GM12878 (cell line): ENCODE measurements at regions not wholly inside any gene's neighbourhood (a gene's known extent, or its start where the extent isn't known, plus 50 kb on each side); places are given as distances from the start of the nearest gene placed in this dataset.

Source experiments
- BACH1 ChIP-seq: fragments of 450-650 bp; IDR thresholded peaks from 2 replicates; pipeline ENCODE4 v1.6.1; 2017; ENCODE audit warnings: mild to moderate bottlenecking, borderline replicate concordance
- BCL11A ChIP-seq: IDR thresholded peaks from 2 replicates; pipeline ENCODE4 v1.6.1; 2011; ENCODE audit warnings: low read depth, low read length
- CTCF ChIP-seq, 3 experiments: IDR thresholded peaks in 2 of 3; conservative IDR thresholded peaks in 1 of 3; 2 replicates each; pipeline ENCODE4 v1.5.1; 2011; ENCODE audit warnings: low read depth in 3 of 3, low read length in 3 of 3, mild to moderate bottlenecking in 3 of 3, control low read depth in 2 of 3, moderate library complexity in 2 of 3, inconsistent platforms in 1 of 3, mixed read lengths in 1 of 3; ENCODE audit not compliant: control insufficient read depth in 2 of 3, insufficient read depth in 1 of 3; ENCODE audit errors: extremely low read depth in 1 of 3
- HDGF ChIP-seq: fragments of 450-650 bp; IDR thresholded peaks from 2 replicates; pipeline ENCODE4 v1.6.1; 2016; ENCODE audit warnings: antibody characterized with exemption
- MYB ChIP-seq: fragments of 150-350 bp; IDR thresholded peaks from 2 replicates; pipeline ENCODE4 v1.6.1; 2014; ENCODE audit warnings: mild to moderate bottlenecking, low read depth, low read length, borderline replicate concordance
- PRDM15 ChIP-seq: fragments of 450-650 bp; formaldehyde crosslinking; IDR thresholded peaks from 2 replicates; pipeline ENCODE4 v1.4.0; 2020; ENCODE audit warnings: mild to moderate bottlenecking, moderate library complexity
- YBX1 ChIP-seq: fragments of 450-650 bp; IDR thresholded peaks from 2 replicates; pipeline ENCODE4 v1.6.1; 2016; ENCODE audit warnings: antibody characterized with exemption

GRCh38 chr18:71529703-71530303 is 1014.3 kb downstream of the CBLN2 start:
- TF ChIP-seq PRDM15 (CRISPR knock-in tag) (no peak), BACH1 (no peak), CTCF (IDR thresholded peaks at IDR 0.05 in 2 of 3, conservative IDR thresholded peaks at IDR 0.05 in 1 of 3; ENCODE audit: control insufficient read depth in 2 of 3, extremely low read depth in 1 of 3, insufficient read depth in 1 of 3, low read depth in 3 of 3, low read length in 3 of 3) (no peak), HDGF (no peak), MYB (no peak), YBX1 (no peak), BCL11A (no peak)
